CD4-positive, CD25-positive, alpha-beta regulatory T cell (primary cell): ENCODE measurements at regions not wholly inside any gene's neighbourhood (a gene's known extent, or its start where the extent isn't known, plus 50 kb on each side); places are given as distances from the start of the nearest gene placed in this dataset.

ENCODE experiments used
- ATAC-seq, 2 donors: fragments of 150-1000 bp; cut with Tn5 transposase; one replicate each; pipeline ENCODE4 v1.10.0; 2021; ENCODE audit warnings: low read depth in 2 of 2, moderate number of reproducible peaks in 2 of 2, moderate library complexity in 1 of 2
- DNase-seq, 3 donors: peaks; one replicate each; pipeline versions ENCODE4 v3.0.0 to v3.0.0-alpha.2; 2012 to 2022; ENCODE audit warnings: mixed read lengths in 1 of 3
- H3K27ac ChIP-seq: one replicate; pipeline ENCODE4 v1.7.0; 2013; ENCODE audit warnings: mild to moderate bottlenecking, low read length; ENCODE audit not compliant: insufficient read depth, poor library complexity, severe bottlenecking
- H3K27me3 ChIP-seq: one replicate; pipeline ENCODE4 v1.7.0; 2013; ENCODE audit warnings: low read length; ENCODE audit not compliant: control insufficient read depth, insufficient read depth
- H3K36me3 ChIP-seq: one replicate; pipeline ENCODE4 v1.7.0; 2013; ENCODE audit warnings: mild to moderate bottlenecking, low read length, moderate library complexity; ENCODE audit not compliant: control insufficient read depth, insufficient read depth
- H3K4me1 ChIP-seq: 2 replicates; pipeline ENCODE4 v1.7.0; 2013; ENCODE audit warnings: mild to moderate bottlenecking, low read length; ENCODE audit not compliant: insufficient read depth, control insufficient read depth, poor library complexity, severe bottlenecking
- H3K4me3 ChIP-seq: one replicate; pipeline ENCODE4 v1.7.0; 2013; ENCODE audit warnings: low read depth, mild to moderate bottlenecking, low read length, moderate library complexity
- H3K9me3 ChIP-seq, 2 experiments: 1 replicate in 1 of 2; 2 replicates in 1 of 2; pipeline ENCODE4 v1.7.0; 2013; ENCODE audit warnings: low read length in 2 of 2, mild to moderate bottlenecking in 1 of 2, moderate library complexity in 1 of 2; ENCODE audit not compliant: control insufficient read depth in 2 of 2
- H3K27ac Mint-ChIP-seq, 3 donors: one replicate each; pipeline ENCODE4 v1.8.0; 2020 to 2022; ENCODE audit warnings: mild to moderate bottlenecking in 3 of 3, mixed read lengths in 3 of 3, moderate library complexity in 2 of 3
- H3K27me3 Mint-ChIP-seq: one replicate; pipeline ENCODE4 v1.8.0; 2022; ENCODE audit warnings: mild to moderate bottlenecking, mixed read lengths
- H3K36me3 Mint-ChIP-seq: one replicate; pipeline ENCODE4 v1.8.0; 2020; ENCODE audit warnings: mixed read lengths
- H3K4me1 Mint-ChIP-seq, 4 donors: one replicate each; pipeline ENCODE4 v1.8.0; 2020 to 2022; ENCODE audit warnings: mixed read lengths in 4 of 4, mild to moderate bottlenecking in 1 of 4
- H3K4me3 Mint-ChIP-seq, 4 donors: one replicate each; pipeline ENCODE4 v1.8.0; 2020 to 2022; ENCODE audit warnings: mild to moderate bottlenecking in 4 of 4, mixed read lengths in 4 of 4, moderate library complexity in 3 of 4
- H3K9me3 Mint-ChIP-seq, 7 donors: one replicate each; pipeline ENCODE4 v1.8.0; 2020 to 2022; ENCODE audit warnings: mixed read lengths in 7 of 7, mild to moderate bottlenecking in 3 of 7, moderate library complexity in 2 of 7

DNA sequence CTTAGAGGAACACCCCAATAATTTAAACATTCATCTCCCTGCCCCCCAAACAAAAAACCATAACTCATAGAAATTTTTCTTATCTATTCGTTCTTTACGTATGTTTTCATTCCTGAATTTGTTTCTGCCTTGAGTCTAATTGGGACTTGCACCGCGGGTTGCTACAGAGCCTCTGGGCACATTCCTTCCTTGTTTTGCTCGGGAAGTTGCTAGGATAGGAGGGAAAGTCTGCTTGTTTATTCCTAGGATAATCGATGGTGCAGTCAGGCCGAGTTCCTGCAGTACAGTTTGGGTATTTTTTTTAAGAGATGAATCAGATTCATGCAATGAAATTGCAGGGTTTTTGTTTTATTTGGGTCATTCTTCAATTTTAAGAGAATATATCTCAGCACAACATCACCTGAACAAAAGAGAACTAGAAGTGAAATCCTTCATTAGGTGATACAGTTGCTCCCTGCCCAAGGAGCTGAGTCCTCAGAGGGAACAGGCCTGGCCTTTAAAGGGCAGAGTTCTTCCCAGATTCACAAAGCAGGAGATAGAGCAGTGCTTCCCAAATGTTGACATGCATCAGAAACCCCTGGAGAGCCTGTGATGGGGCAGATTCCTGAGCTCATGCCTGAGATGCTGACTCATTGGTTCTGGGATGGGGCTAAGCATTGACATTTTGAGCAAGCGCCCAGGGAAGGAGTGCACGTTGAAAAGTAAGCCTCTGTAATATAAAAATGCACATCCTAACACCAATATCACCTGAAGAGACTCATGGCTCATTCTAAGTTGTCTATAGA is 114.9 kb upstream of the FAM9B start:
- Mint-ChIP-seq H3K4me1 (no peaks in the 10 kb centered on the region), H3K9me3 (peaks cover 0 to 4% (median 0%) of the 10 kb centered on the region in 7 donors), H3K36me3 (no peaks in the 10 kb centered on the region), H3K27me3 (peaks cover 8% of the 10 kb centered on the region), H3K4me3 (no peak overlapping the region), H3K27ac (no peak overlapping the region)
- ATAC-seq = no peak
- DNase-seq = no peak
- Histone ChIP-seq H3K4me3 (no peak overlapping the region), H3K27me3 (no peaks in the 10 kb centered on the region), H3K4me1 (no peaks in the 10 kb centered on the region), H3K36me3 (no peaks in the 10 kb centered on the region), H3K9me3 (peaks cover 0 to 2% of the 10 kb centered on the region in 2 experiments), H3K27ac (no peak overlapping the region)

DNA sequence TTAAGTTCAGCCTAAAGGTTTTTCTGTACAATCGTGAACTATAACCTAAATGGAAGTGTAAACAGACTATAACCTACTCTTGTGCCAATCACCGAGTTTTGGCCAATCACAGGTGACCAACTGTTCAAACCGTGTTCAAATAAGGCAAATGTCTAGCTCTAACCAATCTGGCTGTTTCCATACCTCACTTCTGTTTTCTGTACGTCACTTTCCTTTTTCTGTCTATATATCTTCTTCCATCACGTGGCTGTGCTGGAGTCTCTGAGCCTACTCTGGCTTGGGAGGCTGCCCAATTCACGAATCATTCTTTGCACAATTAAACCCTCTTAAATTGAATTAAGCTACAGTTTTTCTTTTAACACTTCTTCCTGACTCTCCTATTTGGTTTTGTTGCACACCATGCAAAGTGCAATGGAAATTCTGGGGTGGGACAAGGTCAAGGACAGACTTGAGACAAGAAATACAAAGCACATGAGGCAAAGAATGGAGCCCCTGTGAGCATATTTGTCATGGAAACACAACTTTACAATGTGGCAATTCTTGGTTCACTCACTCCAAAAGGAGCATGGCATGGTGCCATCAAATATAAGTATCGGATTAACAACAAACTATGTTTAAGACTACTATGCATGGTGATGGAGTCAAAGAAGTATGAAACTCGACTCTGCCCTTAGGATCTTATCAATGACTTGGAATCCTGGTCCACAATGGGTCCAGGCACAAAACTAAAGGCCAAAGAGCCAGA is 115.7 kb upstream of the FAM9B start:
- H3K36me3 Mint-ChIP-seq = no peaks in the 10 kb centered on the region
- peaks cover 5% of the 10 kb centered on the region for H3K27me3 Mint-ChIP-seq
- no peak overlapping the region for H3K27ac Mint-ChIP-seq
- H3K27ac ChIP-seq = no peak overlapping the region
- peaks cover 0 to 4% (median 0%) of the 10 kb centered on the region in 7 donors for H3K9me3 Mint-ChIP-seq
- ATAC-seq (no peak), DNase-seq (no peak)
- H3K4me3 ChIP-seq = no peak overlapping the region
- H3K4me1 Mint-ChIP-seq = no peaks in the 10 kb centered on the region
- H3K36me3 ChIP-seq = no peaks in the 10 kb centered on the region
- H3K4me3 Mint-ChIP-seq = no peak overlapping the region
- H3K4me1 ChIP-seq = no peaks in the 10 kb centered on the region
- no peaks in the 10 kb centered on the region for H3K27me3 ChIP-seq
- peaks cover 0 to 2% of the 10 kb centered on the region in 2 experiments for H3K9me3 ChIP-seq

GRCh38 chrX:9151772-9152307 is 117.9 kb upstream of the FAM9B start:
- ATAC-seq = no peak
- Histone ChIP-seq H3K27ac (no peak overlapping the region), H3K27me3 (no peaks in the 10 kb centered on the region), H3K4me3 (no peak overlapping the region), H3K9me3 (peaks cover 0 to 2% of the 10 kb centered on the region in 2 experiments), H3K4me1 (no peaks in the 10 kb centered on the region), H3K36me3 (no peaks in the 10 kb centered on the region)
- Mint-ChIP-seq H3K27ac (no peak overlapping the region), H3K27me3 (peaks cover 4% of the 10 kb centered on the region), H3K4me3 (no peak overlapping the region), H3K4me1 (no peaks in the 10 kb centered on the region), H3K36me3 (no peaks in the 10 kb centered on the region), H3K9me3 (peaks cover 0 to 6% (median 2%) of the 10 kb centered on the region in 7 donors)
- no peak for DNase-seq

GRCh38 chrX:9153300-9153699 is 119.4 kb upstream of the FAM9B start:
- Mint-ChIP-seq H3K36me3 (no peaks in the 10 kb centered on the region), H3K9me3 (peaks cover 0 to 6% (median 2%) of the 10 kb centered on the region in 7 donors), H3K4me1 (no peaks in the 10 kb centered on the region), H3K4me3 (no peak overlapping the region), H3K27ac (no peak overlapping the region), H3K27me3 (peaks cover 4% of the 10 kb centered on the region)
- no peak for DNase-seq
- no peaks in the 10 kb centered on the region for H3K27me3 ChIP-seq
- H3K9me3 ChIP-seq = peaks cover 0 to 2% of the 10 kb centered on the region in 2 experiments
- H3K4me1 ChIP-seq = no peaks in the 10 kb centered on the region
- no peak overlapping the region for H3K27ac ChIP-seq
- no peak for ATAC-seq
- H3K4me3 ChIP-seq = no peak overlapping the region
- H3K36me3 ChIP-seq = no peaks in the 10 kb centered on the region

DNA sequence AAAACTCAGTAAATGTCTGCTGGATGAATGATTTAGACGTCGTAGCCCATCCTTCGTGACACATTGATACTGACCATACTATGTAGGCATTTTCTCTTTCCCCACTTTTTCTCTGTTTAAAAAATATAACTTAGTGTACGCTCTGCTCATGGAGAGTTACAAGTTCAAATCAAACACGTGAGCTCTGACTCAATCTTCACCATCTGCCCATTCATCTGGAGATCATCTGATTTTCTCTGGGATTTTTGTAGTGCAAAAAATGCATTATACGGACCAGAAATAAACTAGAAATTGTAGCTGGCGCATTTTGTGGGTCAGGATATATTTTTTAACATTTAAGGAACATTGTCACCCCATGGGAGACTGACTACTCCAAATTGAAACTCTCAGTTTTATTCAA is 124.7 kb upstream of the FAM9B start:
- Mint-ChIP-seq H3K4me3 (no peak overlapping the region), H3K27me3 (no peaks in the 10 kb centered on the region), H3K27ac (no peak overlapping the region), H3K9me3 (peaks cover 0 to 6% (median 0%) of the 10 kb centered on the region in 7 donors), H3K4me1 (peaks cover 0 to 6% (median 0%) of the 10 kb centered on the region in 4 donors), H3K36me3 (no peaks in the 10 kb centered on the region)
- H3K36me3 ChIP-seq = no peaks in the 10 kb centered on the region
- no peak for DNase-seq
- H3K27me3 ChIP-seq = no peaks in the 10 kb centered on the region
- H3K4me1 ChIP-seq = no peaks in the 10 kb centered on the region
- H3K4me3 ChIP-seq = no peak overlapping the region
- H3K27ac ChIP-seq = no peak overlapping the region
- ATAC-seq = no peak
- H3K9me3 ChIP-seq = no peaks in the 10 kb centered on the region

- DNase-seq = no peak
- H3K9me3 ChIP-seq = no peaks in the 10 kb centered on the region
- H3K27ac ChIP-seq = no peak overlapping the region
- Mint-ChIP-seq H3K4me1 (peaks cover 7 to 23% (median 14%) of the 10 kb centered on the region in 4 donors), H3K4me3 (no peak overlapping the region), H3K27ac (peak overlapping the region in 1 of 3 donors; percentile 10), H3K9me3 (peaks cover 0 to under 1% (median 0%) of the 10 kb centered on the region in 7 donors), H3K36me3 (no peaks in the 10 kb centered on the region), H3K27me3 (no peaks in the 10 kb centered on the region)
- peaks cover 8% of the 10 kb centered on the region for H3K4me1 ChIP-seq
- ATAC-seq = peak in 1 of 2 donors; percentile 37
- no peaks in the 10 kb centered on the region for H3K27me3 ChIP-seq
- no peak overlapping the region for H3K4me3 ChIP-seq
- H3K36me3 ChIP-seq = no peaks in the 10 kb centered on the region
These were observed 126.9 kb upstream of the FAM9B start for GRCh38 chrX:9160698-9161329.

DNA sequence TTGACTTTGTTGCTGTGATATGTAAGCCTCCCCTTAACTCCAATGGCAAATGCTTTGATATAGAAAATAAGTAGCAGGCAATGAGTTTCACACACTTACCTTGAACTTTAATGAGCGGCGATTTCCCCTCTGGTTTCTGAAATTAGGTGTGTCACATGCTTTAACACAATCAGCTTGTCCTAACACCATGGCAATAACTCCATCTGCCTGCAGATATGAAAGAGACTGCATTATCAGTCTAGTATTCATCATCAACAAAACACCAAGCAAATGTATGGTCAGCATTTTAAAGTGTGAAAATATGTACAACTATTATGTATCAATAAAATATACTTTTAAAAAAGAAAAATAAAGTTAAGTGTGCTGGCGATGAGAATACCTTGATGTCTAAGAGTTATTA is 128.8 kb upstream of the FAM9B start:
- Mint-ChIP-seq H3K4me1 (peaks cover 12 to 27% (median 20%) of the 10 kb centered on the region in 4 donors), H3K9me3 (peaks cover 0 to 7% (median 0%) of the 10 kb centered on the region in 7 donors), H3K4me3 (no peak overlapping the region), H3K27me3 (no peaks in the 10 kb centered on the region), H3K36me3 (no peaks in the 10 kb centered on the region), H3K27ac (no peak overlapping the region)
- H3K9me3 ChIP-seq = peaks cover 0 to 6% of the 10 kb centered on the region in 2 experiments
- H3K27ac ChIP-seq = no peak overlapping the region
- ATAC-seq = no peak
- no peaks in the 10 kb centered on the region for H3K36me3 ChIP-seq
- H3K4me3 ChIP-seq = no peak overlapping the region
- peaks cover 12% of the 10 kb centered on the region for H3K4me1 ChIP-seq
- H3K27me3 ChIP-seq = no peaks in the 10 kb centered on the region
- DNase-seq = no peak
